ENCODE measurements at regions not wholly inside any gene's neighbourhood (a gene's known extent, or its start where the extent isn't known, plus 50 kb on each side); places are given as distances from the start of the nearest gene placed in this dataset.

DNA sequence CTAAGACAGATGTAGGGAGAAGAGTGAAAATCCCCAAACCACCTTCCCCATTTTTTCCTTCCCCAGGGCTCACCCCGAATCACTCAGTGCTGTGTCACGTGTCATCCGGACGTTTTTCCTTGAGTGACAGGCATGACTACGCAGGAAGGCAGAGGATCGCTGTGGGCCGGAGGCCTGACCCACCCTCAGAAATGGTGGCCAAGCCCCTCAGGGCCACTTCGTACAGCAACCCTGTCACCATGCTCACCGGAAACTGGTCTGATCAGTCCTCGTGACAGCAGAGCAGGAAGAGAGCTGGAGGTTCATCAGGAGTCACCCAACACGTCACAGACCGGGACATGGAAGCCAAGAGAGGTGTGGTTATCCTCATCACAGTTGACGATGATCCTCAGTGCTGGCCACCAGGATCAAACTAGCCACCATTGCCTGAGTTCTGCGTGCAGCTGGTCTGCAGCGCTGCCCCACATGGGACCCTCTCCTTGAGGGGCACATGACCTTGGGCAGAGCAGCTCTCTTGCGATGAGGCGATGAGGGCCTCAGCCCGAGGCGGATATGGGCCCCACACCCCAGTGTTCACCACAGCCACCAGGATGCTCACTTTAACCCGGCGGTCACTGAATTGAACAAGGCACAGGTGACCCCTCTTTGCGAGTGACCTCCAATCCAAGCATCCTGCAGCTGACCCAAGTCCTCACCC is 99.3 kb upstream of the INSIG1 start:
- Histone ChIP-seq H3K9me3 (ENCODE audit: insufficient read depth, low read depth) (peaks cover 16% of the 10 kb centered on the region), H3K9me2 (ENCODE audit: insufficient read depth) (no peaks in the 10 kb centered on the region), H2AFZ (no peak overlapping the region), H3K79me2 (ENCODE audit: low read depth) (no peaks in the 10 kb centered on the region), H3K27me3 (ENCODE audit: insufficient read depth, low read depth) (peaks cover 39% of the 10 kb centered on the region), H3K36me3 (ENCODE audit: low read depth) (no peaks in the 10 kb centered on the region), H3F3A (ENCODE audit: insufficient read depth, low read depth) (no peaks in the 10 kb centered on the region), H3K4me2 (no peak overlapping the region), H3K27ac (no peak overlapping the region), H3K4me3 (no peak overlapping the region), H3K4me1 (replicated peaks; ENCODE audit: insufficient read depth) (no peaks in the 10 kb centered on the region), H4K20me1 (ENCODE audit: insufficient read depth) (no peaks in the 10 kb centered on the region)
- BruUV-seq (replicated peaks): no TSS peak
- POLR2A ChIA-PET (ENCODE audit: unreplicated experiment): interaction anchor here (0.6 kb wide), 1 partner anchor 72 kb away, joined by 4 read pairs; no protein-coding TSS in a partner anchor
- intact Hi-C loops (cut with micrococcal nuclease; ENCODE audit: unreplicated experiment): no loop called here
- CTCF ChIA-PET: no interaction called here
- TF ChIP-seq, protein P1, sequence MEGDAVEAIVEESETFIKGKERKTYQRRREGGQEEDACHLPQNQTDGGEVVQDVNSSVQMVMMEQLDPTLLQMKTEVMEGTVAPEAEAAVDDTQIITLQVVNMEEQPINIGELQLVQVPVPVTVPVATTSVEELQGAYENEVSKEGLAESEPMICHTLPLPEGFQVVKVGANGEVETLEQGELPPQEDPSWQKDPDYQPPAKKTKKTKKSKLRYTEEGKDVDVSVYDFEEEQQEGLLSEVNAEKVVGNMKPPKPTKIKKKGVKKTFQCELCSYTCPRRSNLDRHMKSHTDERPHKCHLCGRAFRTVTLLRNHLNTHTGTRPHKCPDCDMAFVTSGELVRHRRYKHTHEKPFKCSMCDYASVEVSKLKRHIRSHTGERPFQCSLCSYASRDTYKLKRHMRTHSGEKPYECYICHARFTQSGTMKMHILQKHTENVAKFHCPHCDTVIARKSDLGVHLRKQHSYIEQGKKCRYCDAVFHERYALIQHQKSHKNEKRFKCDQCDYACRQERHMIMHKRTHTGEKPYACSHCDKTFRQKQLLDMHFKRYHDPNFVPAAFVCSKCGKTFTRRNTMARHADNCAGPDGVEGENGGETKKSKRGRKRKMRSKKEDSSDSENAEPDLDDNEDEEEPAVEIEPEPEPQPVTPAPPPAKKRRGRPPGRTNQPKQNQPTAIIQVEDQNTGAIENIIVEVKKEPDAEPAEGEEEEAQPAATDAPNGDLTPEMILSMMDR (conservative IDR thresholded peaks at IDR 0.05): no peak
- DNase-seq: no peak

DNA sequence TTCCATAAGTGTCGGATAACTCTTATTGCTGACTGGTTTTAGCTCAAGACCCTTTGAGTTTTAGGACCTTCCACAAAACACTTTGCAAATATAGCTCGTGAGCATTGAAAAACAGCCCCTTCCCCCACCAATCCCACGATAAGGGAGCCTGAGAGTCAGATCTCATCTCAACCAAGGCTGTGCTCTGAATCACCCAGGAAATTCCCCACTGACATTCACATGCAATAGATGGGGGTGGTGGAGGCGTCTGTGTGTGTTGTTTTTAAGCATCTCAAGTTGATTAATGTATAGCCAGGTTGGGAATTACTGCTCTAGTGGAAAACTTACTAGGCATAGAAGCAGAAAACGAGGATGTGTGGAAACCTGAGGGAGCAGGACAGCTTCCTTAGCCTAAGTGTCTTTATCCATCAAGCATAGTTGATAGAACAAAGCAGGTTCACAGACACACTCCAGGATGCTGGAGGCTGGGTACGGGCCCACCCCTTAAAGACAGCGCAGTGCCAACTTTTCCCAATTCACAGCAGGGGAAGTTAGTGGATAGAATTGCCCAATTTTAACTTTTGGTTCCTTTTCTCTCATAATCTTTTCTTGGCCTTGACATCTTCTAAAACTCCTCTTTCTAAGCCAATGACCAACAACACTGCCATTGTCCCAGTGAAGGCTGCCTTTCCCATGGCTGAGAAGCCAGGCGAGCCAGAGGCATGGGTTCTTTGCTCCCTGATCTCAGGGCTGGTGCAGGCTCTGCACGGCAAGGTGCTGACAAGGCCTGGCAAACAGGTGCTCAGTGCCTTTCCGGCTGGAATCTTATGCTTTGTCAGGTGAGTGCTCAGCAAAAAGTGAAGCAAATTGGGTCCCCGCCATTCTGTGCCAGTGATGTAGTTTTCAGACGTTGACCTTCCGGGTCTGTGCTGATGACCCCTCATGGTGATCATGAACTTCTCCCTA is 98.5 kb upstream of the INSIG1 start:
- no peaks in the 10 kb centered on the region for H3F3A ChIP-seq (ENCODE audit: insufficient read depth, low read depth)
- H3K4me2 ChIP-seq: no peak overlapping the region
- ChIA-PET CTCF (no interaction called here), POLR2A (ENCODE audit: unreplicated experiment) (interaction anchor here (0.6 kb wide), 1 partner anchor 71 kb away, joined by 4 read pairs; no protein-coding TSS in a partner anchor)
- no peaks in the 10 kb centered on the region for H3K79me2 ChIP-seq (ENCODE audit: low read depth)
- H3K4me3 ChIP-seq: no peak overlapping the region
- H3K9me2 ChIP-seq (ENCODE audit: insufficient read depth): no peaks in the 10 kb centered on the region
- no TSS peak for BruUV-seq (replicated peaks)
- peaks cover 16% of the 10 kb centered on the region for H3K9me3 ChIP-seq (ENCODE audit: insufficient read depth, low read depth)
- no peak for TF ChIP-seq EZH2 (IDR thresholded peaks at IDR 0.05; ENCODE audit: low read depth)
- TF ChIP-seq, protein P1 (conservative IDR thresholded peaks at IDR 0.05): no peak
- H4K20me1 ChIP-seq (ENCODE audit: insufficient read depth): no peaks in the 10 kb centered on the region
- no peak for DNase-seq
- no peak overlapping the region for H2AFZ ChIP-seq
- H3K27me3 ChIP-seq (ENCODE audit: insufficient read depth, low read depth): peaks cover 31% of the 10 kb centered on the region
- H3K27ac ChIP-seq: no peak overlapping the region
- intact Hi-C loops (cut with micrococcal nuclease; ENCODE audit: unreplicated experiment): no loop called here
- H3K36me3 ChIP-seq (ENCODE audit: low read depth): no peaks in the 10 kb centered on the region
- H3K4me1 ChIP-seq (replicated peaks; ENCODE audit: insufficient read depth): no peaks in the 10 kb centered on the region

DNA sequence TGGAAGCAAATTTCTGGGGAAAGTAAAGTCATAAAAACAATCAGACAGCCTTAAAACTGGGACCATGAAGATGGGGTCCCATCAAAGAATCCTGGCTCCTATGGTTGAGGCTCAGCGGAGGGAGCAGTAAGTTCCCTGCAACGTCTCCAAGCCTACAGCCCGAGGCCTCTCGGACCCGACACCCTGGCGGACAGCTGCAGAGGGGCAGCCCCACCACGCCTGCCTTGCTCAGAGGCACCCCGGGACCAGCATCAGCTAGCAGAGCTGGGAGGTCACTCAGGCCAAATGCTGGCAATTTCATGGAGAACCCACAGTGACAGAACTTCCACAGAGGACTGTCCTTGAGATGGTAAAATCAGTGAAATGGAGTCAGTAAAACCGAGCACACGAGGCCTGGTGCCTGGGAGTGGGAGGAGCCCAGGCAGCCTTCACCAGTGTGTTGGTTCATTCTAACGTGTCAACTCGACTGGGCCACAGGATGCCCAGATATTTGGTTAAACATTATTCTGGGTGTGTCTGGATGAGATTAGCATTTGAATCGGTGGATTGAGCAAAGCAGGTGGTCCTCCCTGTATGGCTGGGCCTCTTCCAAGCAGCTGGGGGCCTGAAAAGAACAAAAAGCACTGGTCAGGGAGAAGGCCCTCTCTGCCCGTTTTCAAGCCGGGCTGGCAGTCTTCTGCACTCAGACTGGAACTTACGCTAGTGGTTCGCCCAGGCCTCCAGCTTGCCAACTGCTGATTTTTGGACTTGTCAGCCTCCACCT is 96.2 kb upstream of the INSIG1 start:
- intact Hi-C loops (cut with micrococcal nuclease; ENCODE audit: unreplicated experiment): no loop called here
- H3K36me3 ChIP-seq (ENCODE audit: low read depth): no peaks in the 10 kb centered on the region
- H3K27ac ChIP-seq: no peak overlapping the region
- H3K27me3 ChIP-seq (ENCODE audit: insufficient read depth, low read depth): peaks cover 10% of the 10 kb centered on the region; the same call in 1 of the 2 replicates
- no peak for DNase-seq
- ChIA-PET CTCF (no interaction called here), POLR2A (ENCODE audit: unreplicated experiment) (no interaction called here)
- H4K20me1 ChIP-seq (ENCODE audit: insufficient read depth): no peaks in the 10 kb centered on the region
- TF ChIP-seq, protein P1 (conservative IDR thresholded peaks at IDR 0.05): no peak
- no peak for TF ChIP-seq EZH2 (IDR thresholded peaks at IDR 0.05; ENCODE audit: low read depth)
- H2AFZ ChIP-seq: no peak overlapping the region
- H3K4me1 ChIP-seq (replicated peaks; ENCODE audit: insufficient read depth): peaks cover 18% of the 10 kb centered on the region
- H3F3A ChIP-seq (ENCODE audit: insufficient read depth, low read depth): peaks cover 14% of the 10 kb centered on the region
- H3K79me2 ChIP-seq (ENCODE audit: low read depth): no peaks in the 10 kb centered on the region
- no peak overlapping the region for H3K4me3 ChIP-seq
- H3K9me2 ChIP-seq (ENCODE audit: insufficient read depth): no peaks in the 10 kb centered on the region
- peaks cover 8% of the 10 kb centered on the region; the same call in 1 of the 2 replicates for H3K9me3 ChIP-seq (ENCODE audit: insufficient read depth, low read depth)
- H3K4me2 ChIP-seq: no peak overlapping the region
- BruUV-seq (replicated peaks): no TSS peak
